ENCODE measurements at regions not wholly inside any gene's neighbourhood (a gene's known extent, or its start where the extent isn't known, plus 50 kb on each side); places are given as distances from the start of the nearest gene placed in this dataset.

DNA sequence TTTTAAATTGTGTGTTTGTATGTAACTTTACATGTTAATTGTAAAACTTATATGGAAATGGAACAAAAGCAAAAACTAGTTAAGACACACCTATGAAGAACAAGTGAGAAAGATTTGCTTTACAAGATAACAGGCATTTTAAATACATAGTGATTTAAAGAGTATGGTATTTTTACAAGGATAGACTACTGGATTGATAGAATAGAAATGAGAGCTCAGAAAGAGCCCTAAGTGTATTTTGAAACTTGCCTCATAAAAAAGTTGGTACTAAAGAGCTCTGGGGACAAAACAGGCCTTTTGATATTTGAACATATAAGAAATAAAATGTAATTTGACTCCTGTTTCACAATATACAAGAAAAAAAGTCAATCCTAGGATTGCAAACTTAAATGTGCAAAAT, 928.4 kb downstream of the REEP3 start:
- no peak for ATAC-seq (ENCODE audit: low read depth)
- Histone ChIP-seq H3K36me3 (replicated peaks in 1 of 2; ENCODE audit: control extremely low read depth in 1 of 2, control insufficient read depth in 1 of 2, extremely low read depth in 1 of 2, insufficient read depth in 2 of 2, low read length in 1 of 2) (no peaks in the 10 kb centered on the region), H2AFZ (ENCODE audit: insufficient read depth, low read depth, low read length, poor library complexity, severe bottlenecking) (no peak overlapping the region), H3K79me2 (ENCODE audit: control insufficient read depth, insufficient read depth, low read length) (no peaks in the 10 kb centered on the region), H3K9me3 (ENCODE audit: control extremely low read depth in 1 of 3, control insufficient read depth in 2 of 3, insufficient read depth in 1 of 3, low read length in 2 of 3) (peaks cover 0 to 4% (median 0%) of the 10 kb centered on the region in 3 donors), H3K4me1 (ENCODE audit: control insufficient read depth in 2 of 2, insufficient read depth in 2 of 2, low read length in 2 of 2) (no peaks in the 10 kb centered on the region), H3K27me3 (replicated peaks in 1 of 4; ENCODE audit: control extremely low read depth in 1 of 4, control insufficient read depth in 3 of 4, insufficient read depth in 4 of 4, low read length in 3 of 4) (no peaks in the 10 kb centered on the region), H3K9ac (ENCODE audit: low read length) (no peak overlapping the region), H3K4me3 (ENCODE audit: control extremely low read depth in 1 of 5, extremely low read depth in 1 of 5, insufficient read depth in 1 of 5, low read depth in 2 of 5, low read length in 4 of 5) (no peak overlapping the region), H3K4me2 (replicated peaks; ENCODE audit: low read depth, low read length, poor library complexity, severe bottlenecking) (no peak overlapping the region), H3K27ac (ENCODE audit: low read length in 2 of 2) (no peak overlapping the region), H4K20me1 (ENCODE audit: control insufficient read depth, insufficient read depth, low read length, poor library complexity, severe bottlenecking) (no peaks in the 10 kb centered on the region)
- no peaks in the 10 kb centered on the region for H3K9me3 Mint-ChIP-seq (ENCODE audit: insufficient read depth)
- DNase-seq = no peak
- TF ChIP-seq, protein P1, sequence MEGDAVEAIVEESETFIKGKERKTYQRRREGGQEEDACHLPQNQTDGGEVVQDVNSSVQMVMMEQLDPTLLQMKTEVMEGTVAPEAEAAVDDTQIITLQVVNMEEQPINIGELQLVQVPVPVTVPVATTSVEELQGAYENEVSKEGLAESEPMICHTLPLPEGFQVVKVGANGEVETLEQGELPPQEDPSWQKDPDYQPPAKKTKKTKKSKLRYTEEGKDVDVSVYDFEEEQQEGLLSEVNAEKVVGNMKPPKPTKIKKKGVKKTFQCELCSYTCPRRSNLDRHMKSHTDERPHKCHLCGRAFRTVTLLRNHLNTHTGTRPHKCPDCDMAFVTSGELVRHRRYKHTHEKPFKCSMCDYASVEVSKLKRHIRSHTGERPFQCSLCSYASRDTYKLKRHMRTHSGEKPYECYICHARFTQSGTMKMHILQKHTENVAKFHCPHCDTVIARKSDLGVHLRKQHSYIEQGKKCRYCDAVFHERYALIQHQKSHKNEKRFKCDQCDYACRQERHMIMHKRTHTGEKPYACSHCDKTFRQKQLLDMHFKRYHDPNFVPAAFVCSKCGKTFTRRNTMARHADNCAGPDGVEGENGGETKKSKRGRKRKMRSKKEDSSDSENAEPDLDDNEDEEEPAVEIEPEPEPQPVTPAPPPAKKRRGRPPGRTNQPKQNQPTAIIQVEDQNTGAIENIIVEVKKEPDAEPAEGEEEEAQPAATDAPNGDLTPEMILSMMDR (IDR thresholded peaks at IDR 0.05) = no peak
- TF ChIP-seq EZH2 (IDR thresholded peaks at IDR 0.05; ENCODE audit: borderline replicate concordance, insufficient read depth, low read depth, low read length, poor library complexity, severe bottlenecking) = no peak
- POLR2A ChIA-PET = no interaction called here
- no peaks in the 10 kb centered on the region for H3K4me1 Mint-ChIP-seq
- intact Hi-C loops (cut with micrococcal nuclease) = no loop called here
- no peaks in the 10 kb centered on the region for H3K27me3 Mint-ChIP-seq
- H3K27ac Mint-ChIP-seq = no peak overlapping the region
- CTCF ChIA-PET = no interaction called here
- H3K4me3 Mint-ChIP-seq = no peak overlapping the region

DNA sequence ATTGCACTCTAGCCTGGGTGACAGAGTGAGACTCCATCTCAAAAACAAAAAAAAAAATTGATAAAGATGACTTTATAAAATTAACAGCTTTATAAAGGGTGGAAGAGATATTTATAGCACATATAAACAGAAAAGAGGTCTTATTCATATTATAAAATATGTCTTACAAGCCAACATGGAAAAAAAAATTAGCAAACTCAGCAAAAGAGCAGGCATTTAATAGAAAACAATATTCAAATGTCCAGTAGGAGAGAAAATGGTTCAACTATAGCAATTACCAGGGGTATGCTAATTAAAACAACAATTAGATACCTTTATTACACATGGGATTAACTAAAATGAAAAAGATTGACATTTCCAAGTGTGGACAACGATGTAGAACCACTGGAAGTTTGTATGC, 929.1 kb downstream of the REEP3 start:
- Histone ChIP-seq H3K27ac (ENCODE audit: low read length in 2 of 2) (no peak overlapping the region), H2AFZ (ENCODE audit: insufficient read depth, low read depth, low read length, poor library complexity, severe bottlenecking) (no peak overlapping the region), H4K20me1 (ENCODE audit: control insufficient read depth, insufficient read depth, low read length, poor library complexity, severe bottlenecking) (no peaks in the 10 kb centered on the region), H3K36me3 (replicated peaks in 1 of 2; ENCODE audit: control extremely low read depth in 1 of 2, control insufficient read depth in 1 of 2, extremely low read depth in 1 of 2, insufficient read depth in 2 of 2, low read length in 1 of 2) (no peaks in the 10 kb centered on the region), H3K9ac (ENCODE audit: low read length) (no peak overlapping the region), H3K4me1 (ENCODE audit: control insufficient read depth in 2 of 2, insufficient read depth in 2 of 2, low read length in 2 of 2) (no peaks in the 10 kb centered on the region), H3K9me3 (ENCODE audit: control extremely low read depth in 1 of 3, control insufficient read depth in 2 of 3, insufficient read depth in 1 of 3, low read length in 2 of 3) (peaks cover 0 to 4% (median 0%) of the 10 kb centered on the region in 3 donors), H3K4me2 (replicated peaks; ENCODE audit: low read depth, low read length, poor library complexity, severe bottlenecking) (no peak overlapping the region), H3K27me3 (replicated peaks in 1 of 4; ENCODE audit: control extremely low read depth in 1 of 4, control insufficient read depth in 3 of 4, insufficient read depth in 4 of 4, low read length in 3 of 4) (no peaks in the 10 kb centered on the region), H3K4me3 (ENCODE audit: control extremely low read depth in 1 of 5, extremely low read depth in 1 of 5, insufficient read depth in 1 of 5, low read depth in 2 of 5, low read length in 4 of 5) (no peak overlapping the region), H3K79me2 (ENCODE audit: control insufficient read depth, insufficient read depth, low read length) (no peaks in the 10 kb centered on the region)
- Mint-ChIP-seq H3K27me3 (no peaks in the 10 kb centered on the region), H3K4me3 (no peak overlapping the region), H3K4me1 (no peaks in the 10 kb centered on the region), H3K27ac (no peak overlapping the region), H3K9me3 (ENCODE audit: insufficient read depth) (no peaks in the 10 kb centered on the region)
- TF ChIP-seq, protein P1 (IDR thresholded peaks at IDR 0.05) = no peak
- no peak for TF ChIP-seq EZH2 (IDR thresholded peaks at IDR 0.05; ENCODE audit: borderline replicate concordance, insufficient read depth, low read depth, low read length, poor library complexity, severe bottlenecking)
- no peak for ATAC-seq (ENCODE audit: low read depth)
- WGBS (ENCODE audit: insufficient coverage) = 67% methylated on average over 1 of the region's 1 CpG
- POLR2A ChIA-PET = no interaction called here
- intact Hi-C loops (cut with micrococcal nuclease) = no loop called here
- CTCF ChIA-PET = no interaction called here
- DNase-seq = no peak

All from B cell (primary cell).